ENCODE measurements at regions not wholly inside any gene's neighbourhood (a gene's known extent, or its start where the extent isn't known, plus 50 kb on each side); places are given as distances from the start of the nearest gene placed in this dataset.

GRCh38 chr6:147128056-147128455 lies 76.2 kb upstream of the STXBP5 start:
- no peak for TF ChIP-seq CTCF (IDR thresholded peaks at IDR 0.05; ENCODE audit: low read depth, low read length, missing control alignments)
- in situ Hi-C loops (cut with HindIII; ENCODE audit: low sequenced_read_pairs) = no loop called here

GRCh38 chr6:147131532-147132128 lies 72.6 kb upstream of the STXBP5 start:
- H3K4me3 ChIP-seq (ENCODE audit: low read depth, low read length) = no peak overlapping the region
- TF ChIP-seq CTCF (IDR thresholded peaks at IDR 0.05; ENCODE audit: low read depth, low read length, missing control alignments) = no peak
- DNase-seq (ENCODE audit: low read depth) = no peak
- in situ Hi-C loops (cut with HindIII; ENCODE audit: low sequenced_read_pairs) = no loop called here

More at GRCh38 chr6:147128056-147128455, 76.2 kb upstream of the STXBP5 start:
- H3K4me3 ChIP-seq (ENCODE audit: low read depth, low read length) = no peak overlapping the region
- no peak for DNase-seq (ENCODE audit: low read depth)

- DNase-seq (ENCODE audit: low read depth) = no peak
- no peak overlapping the region for H3K4me3 ChIP-seq (ENCODE audit: low read depth, low read length)
- TF ChIP-seq CTCF (IDR thresholded peaks at IDR 0.05; ENCODE audit: low read depth, low read length, missing control alignments) = no peak
- in situ Hi-C loops (cut with HindIII; ENCODE audit: low sequenced_read_pairs) = no loop called here
Observed at GRCh38 chr6:147132889-147133288, 71.3 kb upstream of the STXBP5 start.

GRCh38 chr6:147133669-147134068 lies 70.5 kb upstream of the STXBP5 start:
- in situ Hi-C loops (cut with HindIII; ENCODE audit: low sequenced_read_pairs) = no loop called here
- DNase-seq (ENCODE audit: low read depth) = no peak
- no peak overlapping the region for H3K4me3 ChIP-seq (ENCODE audit: low read depth, low read length)
- no peak for TF ChIP-seq CTCF (IDR thresholded peaks at IDR 0.05; ENCODE audit: low read depth, low read length, missing control alignments)

- TF ChIP-seq CTCF (IDR thresholded peaks at IDR 0.05; ENCODE audit: low read depth, low read length, missing control alignments) = no peak
- in situ Hi-C loops (cut with HindIII; ENCODE audit: low sequenced_read_pairs) = no loop called here
- no peak for DNase-seq (ENCODE audit: low read depth)
- no peak overlapping the region for H3K4me3 ChIP-seq (ENCODE audit: low read depth, low read length)
Observed at GRCh38 chr6:147135211-147135681, 69.0 kb upstream of the STXBP5 start.

- in situ Hi-C loops (cut with HindIII; ENCODE audit: low sequenced_read_pairs) = no loop called here
- DNase-seq (ENCODE audit: low read depth) = no peak
- no peak overlapping the region for H3K4me3 ChIP-seq (ENCODE audit: low read depth, low read length)
- TF ChIP-seq CTCF (IDR thresholded peaks at IDR 0.05; ENCODE audit: low read depth, low read length, missing control alignments) = no peak
Observed at GRCh38 chr6:147136057-147136456, 68.2 kb upstream of the STXBP5 start.

All from astrocyte of the cerebellum (primary cell).